OCI-LY1 (cell line): ENCODE measurements at regions not wholly inside any gene's neighbourhood (a gene's known extent, or its start where the extent isn't known, plus 50 kb on each side); places are given as distances from the start of the nearest gene placed in this dataset.

Source experiments
- EZH2 ChIP-seq: fragments of 200-600 bp; sonication (generic), shearing (Covaris generic); IDR thresholded peaks from 2 replicates; pipeline ENCODE4 v1.8.0; 2017; ENCODE audit warnings: borderline replicate concordance, mixed run types, mild to moderate bottlenecking, antibody characterized with exemption, low read length, moderate library complexity, mixed read lengths
- TF ChIP-seq, protein P1 (sequence below): fragments of 200-600 bp; sonication (generic), shearing (Covaris generic); IDR thresholded peaks from 2 replicates; pipeline ENCODE4 v1.5.1; 2017; ENCODE audit warnings: mild to moderate bottlenecking, antibody characterized with exemption, low read length, moderate library complexity, mixed read lengths

GRCh38 chr7:32266932-32267475 lies 196.8 kb upstream of the PDE1C start:
- TF ChIP-seq, protein P1, sequence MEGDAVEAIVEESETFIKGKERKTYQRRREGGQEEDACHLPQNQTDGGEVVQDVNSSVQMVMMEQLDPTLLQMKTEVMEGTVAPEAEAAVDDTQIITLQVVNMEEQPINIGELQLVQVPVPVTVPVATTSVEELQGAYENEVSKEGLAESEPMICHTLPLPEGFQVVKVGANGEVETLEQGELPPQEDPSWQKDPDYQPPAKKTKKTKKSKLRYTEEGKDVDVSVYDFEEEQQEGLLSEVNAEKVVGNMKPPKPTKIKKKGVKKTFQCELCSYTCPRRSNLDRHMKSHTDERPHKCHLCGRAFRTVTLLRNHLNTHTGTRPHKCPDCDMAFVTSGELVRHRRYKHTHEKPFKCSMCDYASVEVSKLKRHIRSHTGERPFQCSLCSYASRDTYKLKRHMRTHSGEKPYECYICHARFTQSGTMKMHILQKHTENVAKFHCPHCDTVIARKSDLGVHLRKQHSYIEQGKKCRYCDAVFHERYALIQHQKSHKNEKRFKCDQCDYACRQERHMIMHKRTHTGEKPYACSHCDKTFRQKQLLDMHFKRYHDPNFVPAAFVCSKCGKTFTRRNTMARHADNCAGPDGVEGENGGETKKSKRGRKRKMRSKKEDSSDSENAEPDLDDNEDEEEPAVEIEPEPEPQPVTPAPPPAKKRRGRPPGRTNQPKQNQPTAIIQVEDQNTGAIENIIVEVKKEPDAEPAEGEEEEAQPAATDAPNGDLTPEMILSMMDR = no peak
- TF ChIP-seq EZH2 = no peak
